ENCODE measurements at regions not wholly inside any gene's neighbourhood (a gene's known extent, or its start where the extent isn't known, plus 50 kb on each side); places are given as distances from the start of the nearest gene placed in this dataset.

- Mint-ChIP-seq H3K4me3 (ENCODE audit: unreplicated experiment) (no peak overlapping the region), H3K27me3 (ENCODE audit: insufficient read depth, unreplicated experiment) (no peaks in the 10 kb centered on the region), H3K4me1 (ENCODE audit: insufficient read depth, unreplicated experiment) (no peaks in the 10 kb centered on the region), H3K27ac (ENCODE audit: low read depth, unreplicated experiment) (no peak overlapping the region), H3K36me3 (ENCODE audit: insufficient read depth, unreplicated experiment) (no peaks in the 10 kb centered on the region), H3K9me3 (ENCODE audit: unreplicated experiment) (peaks cover 26% of the 10 kb centered on the region)
- DNase-seq (ENCODE audit: unreplicated experiment) = no peak
- no TSS peak for BruUV-seq (replicated peaks)
- CTCF ChIA-PET = no interaction called here
- POLR2A ChIA-PET = no interaction called here
- TF ChIP-seq CTCF (IDR thresholded peaks at IDR 0.05; ENCODE audit: unreplicated experiment) = no peak
- intact Hi-C loops (cut with micrococcal nuclease) = no loop called here
These were observed 180.3 kb upstream of the ZNF507 start for GRCh38 chr19:32165141-32165540.

GRCh38 chr19:32165750-32166149 is 179.7 kb upstream of the ZNF507 start:
- ChIA-PET POLR2A (no interaction called here), CTCF (no interaction called here)
- no peaks in the 10 kb centered on the region for H3K4me1 Mint-ChIP-seq (ENCODE audit: insufficient read depth, unreplicated experiment)
- BruUV-seq (replicated peaks) = no TSS peak
- no peaks in the 10 kb centered on the region for H3K27me3 Mint-ChIP-seq (ENCODE audit: insufficient read depth, unreplicated experiment)
- no peak overlapping the region for H3K4me3 Mint-ChIP-seq (ENCODE audit: unreplicated experiment)
- DNase-seq (ENCODE audit: unreplicated experiment) = no peak
- no peak for TF ChIP-seq CTCF (IDR thresholded peaks at IDR 0.05; ENCODE audit: unreplicated experiment)
- peaks cover 26% of the 10 kb centered on the region for H3K9me3 Mint-ChIP-seq (ENCODE audit: unreplicated experiment)
- intact Hi-C loops (cut with micrococcal nuclease) = no loop called here
- H3K27ac Mint-ChIP-seq (ENCODE audit: low read depth, unreplicated experiment) = no peak overlapping the region
- H3K36me3 Mint-ChIP-seq (ENCODE audit: insufficient read depth, unreplicated experiment) = no peaks in the 10 kb centered on the region

DNA sequence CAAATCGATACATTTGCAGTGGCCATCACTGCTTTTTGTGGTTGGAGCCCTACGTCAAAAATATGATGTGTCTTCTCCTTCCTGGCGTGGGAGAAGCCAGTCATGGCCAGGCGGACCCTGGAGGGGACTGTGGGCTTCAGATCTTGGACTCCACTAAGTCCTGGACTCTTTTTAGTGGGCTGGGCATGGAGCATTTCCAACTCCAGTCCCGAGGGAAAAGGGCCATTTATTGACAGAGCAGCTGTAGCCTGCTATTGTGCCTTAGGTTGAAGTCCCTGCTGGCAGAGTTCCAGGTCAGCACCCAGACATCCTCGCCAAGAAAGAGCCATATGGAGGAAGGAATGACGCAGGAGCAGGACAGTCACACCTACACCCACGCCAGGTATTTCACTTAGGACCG is 179.2 kb upstream of the ZNF507 start:
- no peak overlapping the region for H3K27ac Mint-ChIP-seq (ENCODE audit: low read depth, unreplicated experiment)
- CTCF ChIA-PET = no interaction called here
- intact Hi-C loops (cut with micrococcal nuclease) = no loop called here

DNA sequence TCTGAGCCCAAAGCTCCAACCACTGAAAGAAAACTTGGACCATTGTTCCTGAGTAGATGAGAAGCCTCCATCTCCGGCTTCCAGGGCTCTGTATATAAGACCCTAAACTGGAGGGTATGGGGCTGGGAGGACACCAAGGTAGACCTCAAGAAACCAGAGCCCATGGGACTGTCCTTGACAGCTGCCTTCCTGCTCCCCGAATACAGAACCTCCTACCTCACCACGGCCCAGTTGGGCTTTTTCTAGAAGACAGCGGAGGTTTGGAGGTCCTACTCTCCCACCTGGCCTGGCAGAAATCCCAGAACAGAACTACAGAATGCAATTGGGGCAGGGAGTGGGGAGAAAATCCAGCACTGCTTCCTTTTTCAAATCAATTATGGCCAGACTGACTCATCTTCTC is 177.3 kb upstream of the ZNF507 start:
- BruUV-seq (replicated peaks) = no TSS peak
- no peak for DNase-seq (ENCODE audit: unreplicated experiment)
- peaks cover 28% of the 10 kb centered on the region for H3K9me3 Mint-ChIP-seq (ENCODE audit: unreplicated experiment)
- ChIA-PET CTCF (no interaction called here), POLR2A (no interaction called here)
- H3K4me1 Mint-ChIP-seq (ENCODE audit: insufficient read depth, unreplicated experiment) = no peaks in the 10 kb centered on the region
- TF ChIP-seq CTCF (IDR thresholded peaks at IDR 0.05; ENCODE audit: unreplicated experiment) = no peak
- no peaks in the 10 kb centered on the region for H3K36me3 Mint-ChIP-seq (ENCODE audit: insufficient read depth, unreplicated experiment)
- H3K4me3 Mint-ChIP-seq (ENCODE audit: unreplicated experiment) = no peak overlapping the region
- no peaks in the 10 kb centered on the region for H3K27me3 Mint-ChIP-seq (ENCODE audit: insufficient read depth, unreplicated experiment)
- no peak overlapping the region for H3K27ac Mint-ChIP-seq (ENCODE audit: low read depth, unreplicated experiment)
- intact Hi-C loops (cut with micrococcal nuclease) = no loop called here

More for the DNA sequence above, 179.2 kb upstream of the ZNF507 start:
- Mint-ChIP-seq H3K27me3 (ENCODE audit: insufficient read depth, unreplicated experiment) (no peaks in the 10 kb centered on the region), H3K36me3 (ENCODE audit: insufficient read depth, unreplicated experiment) (no peaks in the 10 kb centered on the region), H3K4me3 (ENCODE audit: unreplicated experiment) (no peak overlapping the region), H3K4me1 (ENCODE audit: insufficient read depth, unreplicated experiment) (no peaks in the 10 kb centered on the region), H3K9me3 (ENCODE audit: unreplicated experiment) (peaks cover 26% of the 10 kb centered on the region)
- no peak for DNase-seq (ENCODE audit: unreplicated experiment)
- no peak for TF ChIP-seq CTCF (IDR thresholded peaks at IDR 0.05; ENCODE audit: unreplicated experiment)
- POLR2A ChIA-PET = no interaction called here
- no TSS peak for BruUV-seq (replicated peaks)
